Lung (tissue), 11 donors: ENCODE measurements at regions not wholly inside any gene's neighbourhood (a gene's known extent, or its start where the extent isn't known, plus 50 kb on each side); places are given as distances from the start of the nearest gene placed in this dataset.
"Not testable (repeated sequence)": the region's sequence is repeated elsewhere in the genome, so short reads cannot be mapped to it uniquely, and the experiment has no call there.

Source experiments
- ATAC-seq: fragments of 200-7000 bp; cut with Tn5 transposase; one replicate; pipeline ENCODE4 v1.9.1; 2020; ENCODE audit warnings: moderate number of reproducible peaks; ENCODE audit not compliant: insufficient read depth, low FRiP score
- DNase-seq, 3 donors: peaks; one replicate each; pipeline ENCODE4 v3.0.0-alpha.2; 2013 to 2017
- H3K27ac ChIP-seq, 2 donors: one replicate each; pipeline ENCODE4 v1.5.1; 2013; ENCODE audit warnings: mild to moderate bottlenecking in 2 of 2, moderate library complexity in 2 of 2, control low read depth in 1 of 2, inconsistent platforms in 1 of 2, low read depth in 1 of 2, low read length in 1 of 2
- H3K27me3 ChIP-seq, 3 donors: one replicate each; pipeline ENCODE4 v1.5.1; 2013; ENCODE audit warnings: low read length in 2 of 3; ENCODE audit not compliant: control insufficient read depth in 3 of 3, insufficient read depth in 3 of 3
- H3K36me3 ChIP-seq, 4 donors: one replicate each; pipeline ENCODE4 v1.5.1; 2013; ENCODE audit warnings: low read length in 4 of 4, mild to moderate bottlenecking in 1 of 4, moderate library complexity in 1 of 4; ENCODE audit not compliant: control insufficient read depth in 4 of 4, insufficient read depth in 4 of 4
- H3K4me1 ChIP-seq, 5 donors: one replicate each; pipeline ENCODE4 v1.5.1; 2013; ENCODE audit warnings: low read length in 5 of 5, mild to moderate bottlenecking in 2 of 5, moderate library complexity in 1 of 5; ENCODE audit not compliant: control insufficient read depth in 5 of 5, insufficient read depth in 5 of 5
- H3K4me3 ChIP-seq: one replicate; pipeline ENCODE4 v1.5.1; 2013; ENCODE audit warnings: mild to moderate bottlenecking, control low read depth, moderate library complexity
- H3K9ac ChIP-seq, 2 donors: one replicate each; pipeline ENCODE4 v1.5.1; 2013; ENCODE audit warnings: low read length in 2 of 2, control low read depth in 1 of 2; ENCODE audit not compliant: insufficient read depth in 1 of 2
- H3K9me3 ChIP-seq, 4 donors: one replicate each; pipeline ENCODE4 v1.5.1; 2013; ENCODE audit warnings: low read length in 3 of 4, mild to moderate bottlenecking in 1 of 4, moderate library complexity in 1 of 4; ENCODE audit not compliant: control insufficient read depth in 4 of 4, insufficient read depth in 3 of 4
- WGBS, 2 donors: extraction: QIAGEN DNeasy Blood & Tissue Kit; methylation state at CpG; one replicate each; pipeline ENCODE4 v1.1.7; 2013; 5-methylcytosine and 5-hydroxymethylcytosine counted together
- TF ChIP-seq, protein P1 (sequence below): IDR thresholded peaks from 2 replicates; pipeline ENCODE4 v1.5.1; 2012; ENCODE audit warnings: mild to moderate bottlenecking; ENCODE audit errors: control extremely low read depth, extremely low read depth
- donor health status: control.
- donor health status: control.
- donor health status: Bipolar disorder and iron deficiency.
- donor health status: healthy.
- donor health status: DM: yes; HTN: yes; CAD: no.

DNA sequence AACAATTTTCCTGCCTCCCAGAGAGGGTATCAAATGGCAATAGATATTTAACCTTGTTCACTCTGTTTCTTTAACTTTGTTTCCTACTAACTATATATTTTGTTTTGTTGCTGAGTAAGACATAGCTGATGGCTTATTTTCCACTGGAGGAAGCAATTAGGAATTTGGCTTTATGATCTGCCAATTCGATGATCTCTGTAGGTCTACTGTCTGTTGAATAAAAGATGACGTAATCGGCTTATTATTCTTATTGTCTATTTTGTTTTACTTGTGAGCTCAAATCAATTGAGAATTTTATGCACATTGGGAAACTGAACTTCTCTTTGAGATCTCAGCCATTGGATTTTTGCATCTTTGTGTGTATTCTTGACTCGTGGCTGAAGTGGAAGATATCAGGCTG is 862.6 kb downstream of the EFNB2 start:
- Histone ChIP-seq H3K27me3 (no peaks in the 10 kb centered on the region), H3K4me3 (no peak overlapping the region), H3K9ac (no peak overlapping the region), H3K4me1 (no peaks in the 10 kb centered on the region), H3K27ac (no peak overlapping the region), H3K36me3 (no peaks in the 10 kb centered on the region), H3K9me3 (no peaks in the 10 kb centered on the region)
- 76 to 87% methylated on average over 4 of the region's 4 CpGs for WGBS, 2 donors
- TF ChIP-seq, protein P1, sequence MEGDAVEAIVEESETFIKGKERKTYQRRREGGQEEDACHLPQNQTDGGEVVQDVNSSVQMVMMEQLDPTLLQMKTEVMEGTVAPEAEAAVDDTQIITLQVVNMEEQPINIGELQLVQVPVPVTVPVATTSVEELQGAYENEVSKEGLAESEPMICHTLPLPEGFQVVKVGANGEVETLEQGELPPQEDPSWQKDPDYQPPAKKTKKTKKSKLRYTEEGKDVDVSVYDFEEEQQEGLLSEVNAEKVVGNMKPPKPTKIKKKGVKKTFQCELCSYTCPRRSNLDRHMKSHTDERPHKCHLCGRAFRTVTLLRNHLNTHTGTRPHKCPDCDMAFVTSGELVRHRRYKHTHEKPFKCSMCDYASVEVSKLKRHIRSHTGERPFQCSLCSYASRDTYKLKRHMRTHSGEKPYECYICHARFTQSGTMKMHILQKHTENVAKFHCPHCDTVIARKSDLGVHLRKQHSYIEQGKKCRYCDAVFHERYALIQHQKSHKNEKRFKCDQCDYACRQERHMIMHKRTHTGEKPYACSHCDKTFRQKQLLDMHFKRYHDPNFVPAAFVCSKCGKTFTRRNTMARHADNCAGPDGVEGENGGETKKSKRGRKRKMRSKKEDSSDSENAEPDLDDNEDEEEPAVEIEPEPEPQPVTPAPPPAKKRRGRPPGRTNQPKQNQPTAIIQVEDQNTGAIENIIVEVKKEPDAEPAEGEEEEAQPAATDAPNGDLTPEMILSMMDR = no peak
- no peak for ATAC-seq
- no peak for DNase-seq

DNA sequence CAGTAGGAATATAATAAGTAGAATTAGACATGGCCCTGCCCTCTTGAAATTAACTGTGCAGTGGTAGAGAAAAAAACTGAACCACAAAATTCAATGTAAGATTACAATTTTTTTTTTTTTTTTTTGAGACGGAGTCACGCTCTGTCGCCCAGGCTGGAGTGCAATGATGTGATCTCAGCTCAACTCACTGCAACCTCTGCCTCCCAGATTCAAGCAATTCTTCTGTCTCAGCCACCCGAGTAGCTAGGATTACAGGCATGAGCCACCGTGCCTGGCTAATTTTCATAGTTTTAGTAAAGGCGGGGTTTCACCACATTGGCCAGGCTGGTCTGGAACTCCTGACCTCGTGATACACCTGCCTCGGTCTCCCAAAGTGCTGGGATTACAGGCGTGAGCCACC is 864.3 kb downstream of the EFNB2 start:
- not testable (repeated sequence) for H3K4me1 ChIP-seq, H3K9ac ChIP-seq, DNase-seq, H3K36me3 ChIP-seq, H3K4me3 ChIP-seq, H3K9me3 ChIP-seq, ATAC-seq, H3K27ac ChIP-seq, H3K27me3 ChIP-seq
- WGBS, 2 donors = 93 to 96% methylated on average over 9 of the region's 9 CpGs

DNA sequence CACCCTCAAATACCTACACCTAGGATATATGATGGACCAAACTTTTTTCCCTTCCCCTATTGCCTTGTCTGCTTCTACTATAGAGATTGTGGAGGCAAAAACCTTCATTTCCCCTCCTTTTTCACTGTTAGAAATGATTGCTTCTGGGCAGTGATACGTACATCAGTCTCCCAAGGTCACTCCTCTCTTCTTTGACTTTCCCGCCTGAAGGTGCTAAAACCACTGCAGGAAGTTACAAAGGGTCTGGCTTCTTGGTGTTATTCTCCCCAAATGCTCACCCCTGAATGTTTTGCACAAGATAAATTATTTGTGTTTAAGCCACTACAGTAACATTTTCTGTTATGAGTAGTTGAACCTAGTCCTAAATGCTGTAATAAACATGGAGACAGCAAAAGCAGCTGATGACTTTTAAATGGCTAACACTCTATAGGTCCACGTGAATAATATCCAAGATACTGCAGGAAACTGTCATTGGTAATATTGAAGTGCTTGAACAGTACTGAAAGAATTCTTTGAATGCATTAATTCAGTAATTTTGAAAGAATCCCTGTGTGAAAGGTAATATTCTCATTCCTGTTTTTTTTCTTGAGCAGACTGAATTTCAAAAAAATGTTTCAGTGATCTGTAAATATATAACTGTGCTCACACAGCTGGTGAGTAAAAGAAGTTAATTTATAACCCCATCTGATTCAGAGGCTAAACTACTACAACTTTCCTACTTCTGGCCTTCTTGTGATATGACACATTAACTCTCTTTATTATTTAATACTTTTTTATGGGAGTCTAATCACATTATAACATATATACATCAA is 865.1 kb downstream of the EFNB2 start:
- 81 to 86% methylated on average over 3 of the region's 3 CpGs for WGBS, 2 donors
- Histone ChIP-seq H3K9ac (no peak overlapping the region), H3K4me3 (no peak overlapping the region), H3K27ac (no peak overlapping the region), H3K36me3 (no peaks in the 10 kb centered on the region), H3K4me1 (no peaks in the 10 kb centered on the region), H3K27me3 (no peaks in the 10 kb centered on the region), H3K9me3 (no peaks in the 10 kb centered on the region)
- ATAC-seq (no peak), DNase-seq (peak in 1 of 3 donors; percentile 25)
- TF ChIP-seq, protein P1 = no peak

DNA sequence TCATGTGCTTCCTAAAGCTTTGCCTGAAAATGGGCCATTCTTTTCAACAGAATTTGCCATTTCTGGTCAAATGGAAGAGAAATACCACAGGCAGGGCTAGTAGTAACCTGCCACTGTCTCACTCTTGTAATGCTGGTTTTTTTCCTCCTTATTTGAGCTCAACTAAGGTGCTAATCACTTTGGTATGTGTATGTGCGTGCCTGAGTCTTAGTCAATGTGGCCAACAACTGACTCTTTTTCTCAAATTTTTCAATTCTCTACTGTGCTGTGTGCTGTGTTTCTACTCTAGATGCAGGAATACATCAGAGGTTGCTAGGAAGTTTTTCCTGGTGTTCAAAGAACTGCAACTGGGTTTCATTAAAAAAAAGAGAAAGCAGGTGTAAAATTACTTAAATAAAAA is 870.2 kb downstream of the EFNB2 start:
- H3K9ac ChIP-seq = no peak overlapping the region
- no peaks in the 10 kb centered on the region for H3K36me3 ChIP-seq
- no peak overlapping the region for H3K27ac ChIP-seq
- H3K4me1 ChIP-seq = no peaks in the 10 kb centered on the region
- 89 to 94% methylated on average over 1 of the region's 1 CpG for WGBS, 2 donors
- no peaks in the 10 kb centered on the region for H3K27me3 ChIP-seq
- H3K9me3 ChIP-seq = no peaks in the 10 kb centered on the region
- H3K4me3 ChIP-seq = no peak overlapping the region
- ATAC-seq = no peak
- no peak for DNase-seq
- TF ChIP-seq, protein P1 = no peak
